Mesendoderm (in vitro differentiated cells): ENCODE measurements at regions not wholly inside any gene's neighbourhood (a gene's known extent, or its start where the extent isn't known, plus 50 kb on each side); places are given as distances from the start of the nearest gene placed in this dataset.

Source experiments
- DNase-seq: peaks from one replicate; pipeline ENCODE4 v3.0.0; 2013
- H2AK5ac ChIP-seq: 2 replicates; pipeline ENCODE4 v1.6.1; 2013; ENCODE audit warnings: low read length, inconsistent platforms
- H2BK120ac ChIP-seq: 2 replicates; pipeline ENCODE4 v1.6.1; 2013; ENCODE audit warnings: low read depth, mild to moderate bottlenecking, low read length, moderate library complexity, mixed read lengths
- H2BK15ac ChIP-seq: replicated peaks from 2 replicates; pipeline ENCODE4 v1.6.1; 2013; ENCODE audit warnings: low read depth, mild to moderate bottlenecking, moderate library complexity
- H2BK5ac ChIP-seq: 2 replicates; pipeline ENCODE4 v1.6.1; 2013; ENCODE audit warnings: low read length, inconsistent platforms
- H3K18ac ChIP-seq: 2 replicates; pipeline ENCODE4 v1.6.1; 2013; ENCODE audit warnings: mild to moderate bottlenecking, low read length, mixed read lengths
- H3K23ac ChIP-seq: one replicate; pipeline ENCODE4 v1.6.1; 2013; ENCODE audit warnings: low read length
- H3K27ac ChIP-seq: 2 replicates; pipeline ENCODE4 v1.5.1; 2013; ENCODE audit warnings: low read depth, mild to moderate bottlenecking, inconsistent platforms, low read length, moderate library complexity
- H3K27me3 ChIP-seq: 2 replicates; pipeline ENCODE4 v1.6.1; 2013; ENCODE audit warnings: low read length, control low read depth, mild to moderate bottlenecking, inconsistent platforms; ENCODE audit not compliant: insufficient read depth, poor library complexity
- H3K36me3 ChIP-seq: 2 replicates; pipeline ENCODE4 v1.6.1; 2013; ENCODE audit warnings: low read length, inconsistent platforms; ENCODE audit not compliant: control insufficient read depth, insufficient read depth
- H3K4ac ChIP-seq: one replicate; pipeline ENCODE4 v1.6.1; 2013; ENCODE audit warnings: low read depth, mild to moderate bottlenecking, low read length, moderate library complexity
- H3K4me1 ChIP-seq: 2 replicates; pipeline ENCODE4 v1.6.1; 2013; ENCODE audit warnings: low read depth, low read length, inconsistent platforms; ENCODE audit not compliant: control insufficient read depth
- H3K4me2 ChIP-seq: 2 replicates; pipeline ENCODE4 v1.6.1; 2013; ENCODE audit warnings: low read length
- H3K4me3 ChIP-seq: 2 replicates; pipeline ENCODE4 v1.5.1; 2013; ENCODE audit warnings: mild to moderate bottlenecking, low read length
- H3K56ac ChIP-seq: one replicate; pipeline ENCODE4 v1.6.1; 2013; ENCODE audit warnings: low read length
- H3K79me1 ChIP-seq: 2 replicates; pipeline ENCODE4 v1.6.1; 2013; ENCODE audit warnings: low read length, inconsistent platforms
- H3K79me2 ChIP-seq: 2 replicates; pipeline ENCODE4 v1.6.1; 2013; ENCODE audit warnings: mild to moderate bottlenecking, low read length; ENCODE audit not compliant: control insufficient read depth, insufficient read depth
- H3K9ac ChIP-seq: 2 replicates; pipeline ENCODE4 v1.6.1; 2013; ENCODE audit warnings: low read length, inconsistent platforms
- H4K5ac ChIP-seq: one replicate; pipeline ENCODE4 v1.6.1; 2013; ENCODE audit warnings: low read length
- H4K8ac ChIP-seq: one replicate; pipeline ENCODE4 v1.6.1; 2013; ENCODE audit warnings: low read depth, mild to moderate bottlenecking, control low read depth, low read length, moderate library complexity
- WGBS: extraction: QIAGEN DNeasy Blood & Tissue Kit; methylation state at CpG from one replicate; pipeline ENCODE4 v1.1.7; 2013; ENCODE audit warnings: low lambda C conversion rate, missing lambda C conversion rate; ENCODE audit not compliant: insufficient coverage; ENCODE audit errors: extremely low coverage; 5-methylcytosine and 5-hydroxymethylcytosine counted together

- Histone ChIP-seq H3K79me2 (no peaks in the 10 kb centered on the region), H3K27me3 (no peaks in the 10 kb centered on the region), H3K79me1 (no peaks in the 10 kb centered on the region), H3K36me3 (no peaks in the 10 kb centered on the region), H2BK15ac (no peak overlapping the region), H3K18ac (no peak overlapping the region), H3K27ac (no peak overlapping the region), H2AK5ac (no peak overlapping the region), H3K4me2 (no peak overlapping the region), H2BK120ac (no peak overlapping the region), H3K4ac (no peak overlapping the region), H4K8ac (no peak overlapping the region), H3K4me3 (no peak overlapping the region), H3K9ac (no peak overlapping the region), H4K5ac (no peak overlapping the region), H3K4me1 (peaks cover 3% of the 10 kb centered on the region), H3K23ac (no peak overlapping the region), H3K56ac (no peak overlapping the region), H2BK5ac (no peak overlapping the region)
- DNase-seq, result no peak
- WGBS, result no CpG with 5 or more reads among the region's 18 CpGs
These were observed 189.2 kb upstream of the DIO3 start for GRCh38 chr14:101371799-101372793.

GRCh38 chr14:101372894-101373620, 188.2 kb upstream of the DIO3 start:
- no peaks in the 10 kb centered on the region for H3K27me3 ChIP-seq
- no peak overlapping the region for H3K27ac ChIP-seq
- no peak overlapping the region for H3K4ac ChIP-seq
- no peaks in the 10 kb centered on the region for H3K79me1 ChIP-seq
- no peak overlapping the region for H3K9ac ChIP-seq
- no peak overlapping the region for H2BK120ac ChIP-seq
- H2BK5ac ChIP-seq, result no peak overlapping the region
- no peak overlapping the region for H3K18ac ChIP-seq
- no peaks in the 10 kb centered on the region for H3K79me2 ChIP-seq
- H3K23ac ChIP-seq, result no peak overlapping the region
- H3K36me3 ChIP-seq, result no peaks in the 10 kb centered on the region
- H3K4me1 ChIP-seq, result no peaks in the 10 kb centered on the region
- no peak overlapping the region for H3K4me3 ChIP-seq
- H3K4me2 ChIP-seq, result no peak overlapping the region
- H2AK5ac ChIP-seq, result no peak overlapping the region
- no peak overlapping the region for H2BK15ac ChIP-seq
- no peak overlapping the region for H4K5ac ChIP-seq
- no peak overlapping the region for H4K8ac ChIP-seq
- peak; percentile 13 for DNase-seq
- no peak overlapping the region for H3K56ac ChIP-seq
- WGBS, result no CpG with 5 or more reads among the region's 16 CpGs

- no peak overlapping the region for H3K56ac ChIP-seq
- H3K79me2 ChIP-seq, result no peaks in the 10 kb centered on the region
- H2BK120ac ChIP-seq, result no peak overlapping the region
- H3K4me1 ChIP-seq, result no peaks in the 10 kb centered on the region
- H3K9ac ChIP-seq, result no peak overlapping the region
- no peak for DNase-seq
- WGBS, result no CpG with 5 or more reads among the region's 22 CpGs
- H3K36me3 ChIP-seq, result no peaks in the 10 kb centered on the region
- no peak overlapping the region for H2BK15ac ChIP-seq
- no peak overlapping the region for H2AK5ac ChIP-seq
- H3K27me3 ChIP-seq, result no peaks in the 10 kb centered on the region
- H4K8ac ChIP-seq, result no peak overlapping the region
- H3K23ac ChIP-seq, result no peak overlapping the region
- H3K79me1 ChIP-seq, result no peaks in the 10 kb centered on the region
- H2BK5ac ChIP-seq, result no peak overlapping the region
- no peak overlapping the region for H3K18ac ChIP-seq
- H3K27ac ChIP-seq, result no peak overlapping the region
- no peak overlapping the region for H3K4me2 ChIP-seq
- H4K5ac ChIP-seq, result no peak overlapping the region
- H3K4ac ChIP-seq, result no peak overlapping the region
- no peak overlapping the region for H3K4me3 ChIP-seq
These were observed 187.5 kb upstream of the DIO3 start for GRCh38 chr14:101373690-101374295.

- H3K4me3 ChIP-seq, result no peak overlapping the region
- no CpG with 5 or more reads among the region's 19 CpGs for WGBS
- no peak overlapping the region for H3K4me2 ChIP-seq
These were observed 186.6 kb upstream of the DIO3 start for GRCh38 chr14:101374373-101375338.

GRCh38 chr14:101377069-101377468, 184.2 kb upstream of the DIO3 start:
- no peak overlapping the region for H3K4ac ChIP-seq
- no peak overlapping the region for H3K56ac ChIP-seq
- H3K18ac ChIP-seq, result no peak overlapping the region

More at GRCh38 chr14:101374373-101375338, 186.6 kb upstream of the DIO3 start:
- H4K5ac ChIP-seq, result no peak overlapping the region
- H2AK5ac ChIP-seq, result no peak overlapping the region
- no peak overlapping the region for H2BK120ac ChIP-seq
- no peak overlapping the region for H3K56ac ChIP-seq
- H3K79me2 ChIP-seq, result no peaks in the 10 kb centered on the region
- DNase-seq, result no peak
- no peak overlapping the region for H2BK15ac ChIP-seq
- H3K18ac ChIP-seq, result no peak overlapping the region
- H3K23ac ChIP-seq, result no peak overlapping the region
- H4K8ac ChIP-seq, result no peak overlapping the region
- H3K4me1 ChIP-seq, result no peaks in the 10 kb centered on the region
- H3K27ac ChIP-seq, result no peak overlapping the region
- no peaks in the 10 kb centered on the region for H3K27me3 ChIP-seq
- H2BK5ac ChIP-seq, result no peak overlapping the region
- H3K36me3 ChIP-seq, result no peaks in the 10 kb centered on the region
- no peak overlapping the region for H3K4ac ChIP-seq
- no peaks in the 10 kb centered on the region for H3K79me1 ChIP-seq
- H3K9ac ChIP-seq, result no peak overlapping the region

More at GRCh38 chr14:101377069-101377468, 184.2 kb upstream of the DIO3 start:
- H4K5ac ChIP-seq, result no peak overlapping the region
- no peaks in the 10 kb centered on the region for H3K36me3 ChIP-seq
- no peak overlapping the region for H3K4me3 ChIP-seq
- H3K27me3 ChIP-seq, result no peaks in the 10 kb centered on the region
- H3K23ac ChIP-seq, result no peak overlapping the region
- DNase-seq, result no peak
- no peaks in the 10 kb centered on the region for H3K4me1 ChIP-seq
- H2BK5ac ChIP-seq, result no peak overlapping the region
- no peak overlapping the region for H3K4me2 ChIP-seq
- no peaks in the 10 kb centered on the region for H3K79me2 ChIP-seq
- H2BK15ac ChIP-seq, result no peak overlapping the region
- WGBS, result no CpG with 5 or more reads among the region's 5 CpGs
- H2AK5ac ChIP-seq, result no peak overlapping the region
- H3K9ac ChIP-seq, result no peak overlapping the region
- H3K79me1 ChIP-seq, result no peaks in the 10 kb centered on the region
- no peak overlapping the region for H3K27ac ChIP-seq
- no peak overlapping the region for H4K8ac ChIP-seq
- H2BK120ac ChIP-seq, result no peak overlapping the region
